ENCODE measurements at regions not wholly inside any gene's neighbourhood (a gene's known extent, or its start where the extent isn't known, plus 50 kb on each side); places are given as distances from the start of the nearest gene placed in this dataset.

DNA sequence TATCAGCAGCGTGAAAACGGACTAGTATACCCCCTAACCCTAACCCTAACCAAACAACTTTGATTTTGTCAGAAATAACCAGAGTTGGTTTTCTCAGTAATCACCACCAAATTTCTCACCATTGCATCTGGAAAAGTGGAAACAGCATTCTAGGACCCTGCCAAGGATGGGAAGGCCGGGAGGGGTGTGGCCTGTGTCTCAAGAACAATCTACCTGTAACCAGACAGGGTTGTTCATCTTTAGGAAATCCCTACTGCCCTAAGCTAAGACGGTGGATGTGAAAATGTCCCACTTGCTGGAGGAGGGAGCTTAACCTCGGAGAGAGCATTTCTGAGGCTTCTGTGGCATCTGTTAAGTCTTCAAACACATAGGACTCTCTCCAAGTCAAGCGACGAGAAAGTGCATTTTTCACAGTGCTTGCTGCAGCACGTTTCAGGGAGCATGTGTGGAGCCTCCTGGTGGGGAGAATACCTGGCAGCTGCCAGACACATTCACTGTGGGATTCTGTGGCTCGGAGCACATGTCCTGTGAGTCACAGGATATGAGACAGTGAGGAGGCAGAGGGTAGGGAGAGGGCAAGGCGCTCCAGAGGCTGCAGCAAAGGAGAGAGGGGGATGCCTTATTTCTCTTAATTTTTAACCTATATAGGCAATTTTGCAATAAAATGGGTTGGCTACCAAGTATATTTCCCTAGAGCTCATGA, 207.5 kb downstream of the SPP2 start:
- TF ChIP-seq, protein P1, sequence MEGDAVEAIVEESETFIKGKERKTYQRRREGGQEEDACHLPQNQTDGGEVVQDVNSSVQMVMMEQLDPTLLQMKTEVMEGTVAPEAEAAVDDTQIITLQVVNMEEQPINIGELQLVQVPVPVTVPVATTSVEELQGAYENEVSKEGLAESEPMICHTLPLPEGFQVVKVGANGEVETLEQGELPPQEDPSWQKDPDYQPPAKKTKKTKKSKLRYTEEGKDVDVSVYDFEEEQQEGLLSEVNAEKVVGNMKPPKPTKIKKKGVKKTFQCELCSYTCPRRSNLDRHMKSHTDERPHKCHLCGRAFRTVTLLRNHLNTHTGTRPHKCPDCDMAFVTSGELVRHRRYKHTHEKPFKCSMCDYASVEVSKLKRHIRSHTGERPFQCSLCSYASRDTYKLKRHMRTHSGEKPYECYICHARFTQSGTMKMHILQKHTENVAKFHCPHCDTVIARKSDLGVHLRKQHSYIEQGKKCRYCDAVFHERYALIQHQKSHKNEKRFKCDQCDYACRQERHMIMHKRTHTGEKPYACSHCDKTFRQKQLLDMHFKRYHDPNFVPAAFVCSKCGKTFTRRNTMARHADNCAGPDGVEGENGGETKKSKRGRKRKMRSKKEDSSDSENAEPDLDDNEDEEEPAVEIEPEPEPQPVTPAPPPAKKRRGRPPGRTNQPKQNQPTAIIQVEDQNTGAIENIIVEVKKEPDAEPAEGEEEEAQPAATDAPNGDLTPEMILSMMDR (IDR thresholded peaks at IDR 0.05; ENCODE audit: low read depth, low read length, missing control alignments) = peak; percentile 82
- H3K4me3 ChIP-seq (ENCODE audit: low read depth, low read length) = no peak overlapping the region
- in situ Hi-C loops (cut with HindIII; ENCODE audit: low sequenced_read_pairs) = no loop called here
- DNase-seq (ENCODE audit: low read depth) = peak; percentile 98

DNA sequence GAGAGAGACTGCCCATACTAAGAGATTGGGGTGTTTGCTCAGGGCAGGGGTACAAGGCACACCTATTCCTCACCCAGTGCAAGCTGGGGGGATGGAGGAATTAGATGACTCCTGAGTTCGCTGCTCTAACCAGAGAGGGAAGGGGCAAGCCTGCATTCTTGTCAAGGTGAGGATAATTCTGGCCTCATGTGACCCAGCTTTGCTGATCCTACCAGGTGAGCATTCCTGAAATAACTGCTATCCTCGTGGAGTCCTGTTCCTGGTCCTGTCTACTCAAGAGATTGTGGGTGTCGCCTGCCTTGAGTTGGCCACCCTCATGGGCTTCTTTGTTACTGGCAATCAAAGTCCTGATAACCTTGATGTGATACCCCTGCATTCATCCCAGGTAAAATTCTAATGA, 206.0 kb downstream of the SPP2 start:
- TF ChIP-seq, protein P1 (IDR thresholded peaks at IDR 0.05; ENCODE audit: low read depth, low read length, missing control alignments) = no peak
- no peak overlapping the region for H3K4me3 ChIP-seq (ENCODE audit: low read depth, low read length)
- DNase-seq (ENCODE audit: low read depth) = no peak
- in situ Hi-C loops (cut with HindIII; ENCODE audit: low sequenced_read_pairs) = no loop called here

DNA sequence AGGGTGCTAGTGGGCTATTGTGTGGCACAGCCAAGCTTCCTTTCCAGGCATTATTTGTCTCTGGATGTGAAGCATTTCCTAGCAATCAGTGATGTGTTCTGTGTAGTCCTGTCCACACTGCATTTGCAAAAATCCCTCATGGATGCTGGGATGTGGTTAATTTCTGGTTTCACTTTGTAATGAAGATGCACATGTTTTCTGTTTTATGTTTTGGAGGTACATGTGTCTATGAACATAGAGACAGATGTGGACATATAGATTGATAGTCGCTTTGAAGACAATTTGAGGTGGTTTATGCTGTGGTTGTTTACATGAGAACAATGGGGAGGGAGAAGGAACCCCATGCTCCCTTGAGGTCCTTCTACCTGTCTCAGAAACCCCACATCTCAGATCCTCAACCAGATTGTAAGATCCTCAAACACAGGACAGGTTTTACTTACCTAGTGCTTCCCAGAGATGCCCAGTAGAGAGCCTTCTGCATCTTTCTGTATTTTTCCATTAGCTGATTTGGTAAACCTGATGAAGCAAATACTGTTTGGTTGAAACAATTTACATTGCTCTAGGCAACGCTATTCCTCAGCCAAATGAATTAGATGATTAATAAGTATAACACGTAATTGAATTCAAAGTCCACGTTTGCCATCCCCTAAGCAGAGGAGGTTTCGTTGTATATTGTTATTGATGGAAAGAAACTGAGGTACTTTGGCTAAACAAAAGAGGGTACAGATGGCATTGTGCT, 204.4 kb downstream of the SPP2 start:
- H3K4me3 ChIP-seq (ENCODE audit: low read depth, low read length) = no peak overlapping the region
- TF ChIP-seq, protein P1 (IDR thresholded peaks at IDR 0.05; ENCODE audit: low read depth, low read length, missing control alignments) = no peak
- in situ Hi-C loops (cut with HindIII; ENCODE audit: low sequenced_read_pairs) = loop anchor here (5.0 kb wide), 1 partner anchor 862 kb away; no protein-coding TSS in a partner anchor
- no peak for DNase-seq (ENCODE audit: low read depth)

DNA sequence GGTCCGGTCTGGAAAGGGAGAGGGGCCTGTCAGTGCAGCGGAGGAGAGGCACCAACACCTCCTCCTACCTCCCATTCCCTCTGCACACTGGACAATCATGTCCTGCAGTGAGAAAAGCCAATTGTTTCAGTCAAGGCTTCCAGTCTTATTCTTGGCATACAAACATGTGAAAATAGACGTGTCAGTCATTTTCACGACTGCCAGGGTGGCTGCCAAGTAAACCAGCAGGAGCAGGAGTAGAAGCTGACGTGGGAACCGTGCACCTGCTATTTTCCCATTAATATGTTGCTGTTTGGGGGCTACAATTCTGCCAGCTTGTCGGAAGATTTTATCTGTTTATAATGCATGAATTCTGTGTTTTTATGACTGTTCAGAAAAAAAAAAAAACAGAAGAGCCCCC, 202.3 kb downstream of the SPP2 start:
- in situ Hi-C loops (cut with HindIII; ENCODE audit: low sequenced_read_pairs) = loop anchor here (5.0 kb wide), 1 partner anchor 865 kb away; no protein-coding TSS in a partner anchor

DNA sequence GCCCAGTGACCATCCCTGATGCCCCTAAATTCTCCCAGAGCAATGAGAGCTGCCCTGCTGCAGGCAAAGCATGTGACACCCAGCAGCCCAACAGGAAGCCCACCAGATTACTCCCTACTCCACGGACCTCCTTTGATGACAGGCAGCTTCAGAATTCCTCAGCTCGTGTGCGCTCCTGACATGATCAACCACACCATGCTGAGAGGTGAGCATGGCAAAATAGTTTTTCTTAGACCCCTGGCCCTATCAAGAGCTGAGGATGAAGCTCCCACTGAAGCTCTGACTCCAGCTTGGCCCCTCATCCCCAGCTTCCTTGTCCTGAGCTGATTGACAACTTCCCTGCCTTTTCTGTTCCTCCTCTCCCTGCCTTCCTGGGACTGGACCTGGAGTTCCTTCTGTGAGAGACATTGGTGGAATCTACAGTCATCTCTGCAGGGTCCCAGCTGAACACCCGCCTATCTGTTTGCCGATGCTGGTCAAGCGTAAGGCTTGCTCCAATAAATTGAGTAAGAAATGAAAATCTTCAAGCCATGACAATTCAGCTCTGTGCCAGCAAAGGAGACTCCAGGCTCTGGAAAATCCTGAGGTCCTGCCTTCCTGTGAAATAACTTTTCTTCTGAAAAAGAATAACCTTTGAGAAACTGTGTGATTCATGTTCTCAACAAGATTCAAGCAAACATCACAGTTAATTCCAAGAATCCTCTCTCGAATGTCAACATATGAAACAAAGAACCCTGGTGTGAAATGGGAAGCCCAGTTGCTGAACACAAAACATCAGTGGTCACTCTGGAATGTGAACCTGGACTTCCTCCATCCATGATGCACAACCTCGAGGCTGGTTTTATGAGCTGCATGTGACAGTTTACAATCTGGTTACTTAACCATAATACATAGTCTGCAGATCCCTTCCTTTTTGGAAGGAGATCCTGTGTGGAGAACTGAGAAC, 201.1 kb downstream of the SPP2 start:
- TF ChIP-seq, protein P1 (IDR thresholded peaks at IDR 0.05; ENCODE audit: low read depth, low read length, missing control alignments) = no peak
- DNase-seq (ENCODE audit: low read depth) = peak; percentile 100
- H3K4me3 ChIP-seq (ENCODE audit: low read depth, low read length) = no peak overlapping the region
- in situ Hi-C loops (cut with HindIII; ENCODE audit: low sequenced_read_pairs) = loop anchor here (5.0 kb wide), 1 partner anchor 866 kb away; no protein-coding TSS in a partner anchor

More for the DNA sequence above, 202.3 kb downstream of the SPP2 start:
- TF ChIP-seq, protein P1 (IDR thresholded peaks at IDR 0.05; ENCODE audit: low read depth, low read length, missing control alignments) = no peak
- H3K4me3 ChIP-seq (ENCODE audit: low read depth, low read length) = no peak overlapping the region
- DNase-seq (ENCODE audit: low read depth) = no peak

DNA sequence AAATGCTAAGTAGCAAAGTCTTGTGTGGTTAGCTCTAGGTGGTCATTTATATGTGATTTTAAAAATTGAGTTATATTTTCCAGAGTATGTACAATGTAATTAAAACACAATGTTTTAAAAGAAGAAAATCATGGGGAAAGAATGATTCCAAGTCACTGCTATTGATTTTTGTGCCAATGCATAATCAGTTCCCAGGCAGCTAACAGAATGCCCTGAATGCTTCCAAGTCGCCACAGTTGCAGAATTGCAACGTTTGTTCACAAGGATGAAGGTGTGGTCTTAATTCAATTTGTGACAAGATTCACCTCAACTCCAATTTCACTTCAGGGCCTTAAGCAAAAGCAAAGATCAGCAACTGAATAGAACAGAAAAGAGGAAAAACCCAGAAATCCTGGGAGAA, 200.4 kb downstream of the SPP2 start:
- in situ Hi-C loops (cut with HindIII; ENCODE audit: low sequenced_read_pairs) = loop anchor here (5.0 kb wide), 1 partner anchor 866 kb away; no protein-coding TSS in a partner anchor
- TF ChIP-seq, protein P1 (IDR thresholded peaks at IDR 0.05; ENCODE audit: low read depth, low read length, missing control alignments) = no peak
- DNase-seq (ENCODE audit: low read depth) = no peak
- H3K4me3 ChIP-seq (ENCODE audit: low read depth, low read length) = no peak overlapping the region
